ENCODE measurements at regions not wholly inside any gene's neighbourhood (a gene's known extent, or its start where the extent isn't known, plus 50 kb on each side); places are given as distances from the start of the nearest gene placed in this dataset.
A peak's percentile ranks its signal among the peaks of the same experiment; 100 is the strongest.

- no peak for TF ChIP-seq GATA2 (IDR thresholded peaks at IDR 0.05; ENCODE audit: low read depth, low read length)
- TF ChIP-seq GATA3 (IDR thresholded peaks at IDR 0.05; ENCODE audit: low read depth, low read length) = no peak
Observed at GRCh38 chr1:245099401-245099800, 55.4 kb upstream of the KIF26B start.

DNA sequence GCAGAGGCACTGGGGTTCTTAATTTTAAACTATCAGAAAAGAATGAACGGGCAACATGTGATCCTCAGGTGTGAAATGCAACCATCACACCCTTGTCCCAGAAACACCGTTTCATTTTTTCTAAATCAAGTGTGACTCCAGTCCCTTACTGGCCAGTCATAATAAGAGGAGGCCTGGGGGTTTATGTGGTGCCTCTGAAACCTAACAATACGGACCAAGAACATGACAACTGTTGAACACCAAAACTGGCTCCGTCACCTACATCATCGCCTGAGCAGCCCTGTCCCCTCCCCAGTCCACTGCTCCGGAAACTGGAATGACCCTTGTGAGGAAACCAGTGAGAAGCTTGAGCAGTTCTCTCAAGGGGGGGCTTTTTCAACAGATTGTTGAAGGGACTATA is 55.9 kb upstream of the KIF26B start:
- TF ChIP-seq GATA3 (IDR thresholded peaks at IDR 0.05; ENCODE audit: low read depth, low read length) (no peak), GATA2 (IDR thresholded peaks at IDR 0.05; ENCODE audit: low read depth, low read length) (no peak)

DNA sequence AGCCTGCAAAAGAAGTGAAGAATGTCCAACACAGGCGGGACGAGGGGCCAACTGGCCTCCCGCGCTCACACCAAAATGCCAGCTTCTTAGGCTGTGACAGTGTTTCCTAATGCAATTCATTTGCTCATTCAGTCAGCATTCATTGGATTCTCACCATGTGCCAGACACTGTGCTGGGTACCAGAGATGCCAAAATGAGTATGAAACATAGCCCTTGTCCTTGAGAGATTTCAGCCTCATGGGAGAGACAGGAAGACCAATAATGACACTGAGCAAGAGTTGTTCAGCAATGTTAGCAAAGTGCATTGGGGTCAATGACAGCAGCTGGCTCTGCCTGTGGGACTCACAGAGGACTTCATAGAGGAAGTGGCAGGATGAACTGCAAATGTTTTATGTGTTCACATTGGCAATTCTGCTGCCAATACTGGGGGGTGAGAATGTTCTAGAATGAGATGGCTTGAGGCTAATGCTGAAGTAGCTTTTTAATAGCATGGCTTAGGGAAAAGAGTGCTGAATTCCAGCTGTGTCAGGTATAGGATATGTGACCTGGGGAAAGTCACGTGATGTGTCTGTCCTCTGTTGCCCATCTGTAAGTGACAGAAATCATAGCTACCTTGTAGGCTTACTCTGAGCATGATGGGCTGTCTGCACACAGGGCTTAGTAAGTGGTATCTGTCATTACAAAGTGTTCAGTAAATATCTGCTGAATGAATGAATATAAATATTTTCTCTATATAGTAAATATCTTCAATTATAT is 58.3 kb upstream of the KIF26B start:
- TF ChIP-seq GATA2 (IDR thresholded peaks at IDR 0.05; ENCODE audit: low read depth, low read length) (no peak), GATA3 (IDR thresholded peaks at IDR 0.05; ENCODE audit: low read depth, low read length) (no peak)

DNA sequence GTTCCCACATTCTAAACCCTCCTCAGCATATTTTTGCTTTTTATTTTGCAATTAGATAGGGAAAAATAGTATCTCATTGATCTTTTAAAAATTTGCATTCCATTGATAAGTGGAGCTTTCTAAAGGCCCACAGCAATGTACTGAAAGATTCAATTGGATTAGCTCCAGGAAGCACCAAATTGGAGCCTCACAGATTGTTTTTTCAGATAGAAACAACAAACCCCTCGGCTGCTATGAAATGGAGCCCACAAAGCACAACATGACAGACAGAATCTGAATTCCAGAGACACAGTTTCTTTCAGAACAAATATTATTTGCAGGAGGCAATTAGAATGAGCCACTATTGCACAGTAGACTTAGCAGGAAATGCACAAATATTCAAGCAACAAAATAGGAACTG is 58.9 kb upstream of the KIF26B start:
- TF ChIP-seq GATA2 (IDR thresholded peaks at IDR 0.05; ENCODE audit: low read depth, low read length) = peak; percentile 90
- peak; percentile 90 for TF ChIP-seq GATA3 (IDR thresholded peaks at IDR 0.05; ENCODE audit: low read depth, low read length)

- no peak for TF ChIP-seq GATA3 (IDR thresholded peaks at IDR 0.05; ENCODE audit: low read depth, low read length)
- TF ChIP-seq GATA2 (IDR thresholded peaks at IDR 0.05; ENCODE audit: low read depth, low read length) = no peak
Observed at GRCh38 chr1:245094954-245095353, 59.8 kb upstream of the KIF26B start.

DNA sequence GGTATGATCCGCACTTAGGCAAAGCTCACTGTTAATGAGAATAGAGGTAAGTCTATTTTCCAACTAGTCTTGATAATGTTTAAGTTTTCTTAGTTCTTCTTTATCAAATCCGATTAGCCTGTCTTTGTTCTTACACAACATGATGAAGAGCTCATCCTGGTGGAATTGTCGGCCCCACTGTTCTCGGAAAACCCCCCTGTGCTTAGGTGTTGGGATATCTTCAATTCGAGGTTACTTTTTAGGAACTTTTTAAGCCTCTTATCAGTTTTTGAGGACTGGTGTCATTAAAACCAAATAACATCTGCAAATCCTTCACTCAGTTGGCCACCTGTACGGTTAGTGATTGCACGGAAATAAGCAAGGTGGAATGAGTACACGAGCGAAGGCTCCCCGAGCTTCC is 60.7 kb upstream of the KIF26B start:
- TF ChIP-seq GATA2 (IDR thresholded peaks at IDR 0.05; ENCODE audit: low read depth, low read length) (no peak), GATA3 (IDR thresholded peaks at IDR 0.05; ENCODE audit: low read depth, low read length) (no peak)

DNA sequence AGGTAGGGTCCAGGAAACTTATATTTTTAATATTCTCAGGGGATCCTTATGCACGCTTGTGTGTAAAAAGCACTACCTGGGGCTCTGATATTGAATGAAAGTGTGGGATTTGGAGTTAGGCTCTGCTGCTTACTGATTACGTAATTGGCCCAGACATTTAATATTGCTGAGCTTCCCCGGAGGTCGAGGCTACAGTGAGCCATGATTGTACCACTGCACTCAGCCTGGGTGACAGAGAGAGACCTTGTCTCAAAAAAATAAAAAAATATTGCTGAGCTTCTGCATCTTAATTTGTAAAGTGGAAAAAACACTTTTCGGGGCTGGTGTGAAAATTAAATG is 62.2 kb upstream of the KIF26B start:
- TF ChIP-seq GATA3 (IDR thresholded peaks at IDR 0.05; ENCODE audit: low read depth, low read length) (no peak), GATA2 (IDR thresholded peaks at IDR 0.05; ENCODE audit: low read depth, low read length) (no peak)

GRCh38 chr1:245091818-245092637 is 62.8 kb upstream of the KIF26B start:
- no peak for TF ChIP-seq GATA3 (IDR thresholded peaks at IDR 0.05; ENCODE audit: low read depth, low read length)
- no peak for TF ChIP-seq GATA2 (IDR thresholded peaks at IDR 0.05; ENCODE audit: low read depth, low read length)

DNA sequence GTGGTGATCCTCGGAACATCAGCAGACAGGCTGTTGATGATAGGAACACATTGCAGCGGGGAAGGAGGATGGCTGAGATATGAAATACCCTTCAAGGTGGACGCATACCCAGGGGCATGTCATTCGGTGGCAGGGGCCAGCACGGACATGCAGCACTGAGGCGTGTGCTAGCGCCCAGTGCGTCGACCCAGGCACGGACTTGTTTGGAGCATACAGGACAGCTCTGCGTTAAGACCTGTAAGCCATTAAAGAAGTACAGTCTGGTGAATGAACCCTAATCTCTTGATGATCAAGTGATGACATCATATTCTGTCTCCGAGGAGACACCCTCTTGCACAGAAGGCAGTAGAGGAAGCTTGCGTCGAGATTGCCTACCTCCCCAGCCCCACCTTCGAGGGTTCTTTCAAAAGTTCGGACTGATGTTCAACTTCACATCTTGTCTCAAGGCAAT is 63.6 kb upstream of the KIF26B start:
- TF ChIP-seq GATA2 (IDR thresholded peaks at IDR 0.05; ENCODE audit: low read depth, low read length) (no peak), GATA3 (IDR thresholded peaks at IDR 0.05; ENCODE audit: low read depth, low read length) (no peak)

DNA sequence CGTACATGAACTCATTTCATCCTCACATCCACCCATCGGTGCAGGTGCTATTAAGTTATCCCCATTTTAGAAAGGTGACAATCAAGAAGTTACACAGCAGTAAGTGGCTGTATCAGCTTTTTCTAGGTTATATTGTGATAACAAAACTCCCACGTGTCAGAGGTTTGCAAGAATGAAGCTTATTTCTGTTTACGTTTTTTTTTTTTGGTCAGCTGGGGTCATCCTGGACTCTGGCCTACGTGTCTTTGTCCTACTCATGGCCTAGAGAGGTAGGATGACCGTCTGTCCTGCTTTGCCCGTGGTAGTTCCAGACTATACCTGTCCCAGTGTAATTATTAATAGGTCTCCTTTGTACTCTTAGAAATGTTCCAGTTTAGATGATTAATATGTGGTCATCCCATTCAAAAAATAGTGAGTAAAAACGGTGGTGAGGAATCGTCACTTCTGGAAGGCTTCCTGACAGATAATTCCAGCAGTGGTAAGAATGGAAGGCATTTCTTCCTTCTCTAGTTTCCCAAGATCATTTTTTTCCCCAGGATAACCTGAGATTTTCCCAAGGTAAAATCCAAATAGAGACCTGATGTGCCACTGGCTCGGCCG is 64.2 kb upstream of the KIF26B start:
- TF ChIP-seq GATA3 (IDR thresholded peaks at IDR 0.05; ENCODE audit: low read depth, low read length) (no peak), GATA2 (IDR thresholded peaks at IDR 0.05; ENCODE audit: low read depth, low read length) (no peak)

GRCh38 chr1:245087723-245088122 is 67.1 kb upstream of the KIF26B start:
- TF ChIP-seq GATA3 (IDR thresholded peaks at IDR 0.05; ENCODE audit: low read depth, low read length) (no peak), GATA2 (IDR thresholded peaks at IDR 0.05; ENCODE audit: low read depth, low read length) (no peak)

DNA sequence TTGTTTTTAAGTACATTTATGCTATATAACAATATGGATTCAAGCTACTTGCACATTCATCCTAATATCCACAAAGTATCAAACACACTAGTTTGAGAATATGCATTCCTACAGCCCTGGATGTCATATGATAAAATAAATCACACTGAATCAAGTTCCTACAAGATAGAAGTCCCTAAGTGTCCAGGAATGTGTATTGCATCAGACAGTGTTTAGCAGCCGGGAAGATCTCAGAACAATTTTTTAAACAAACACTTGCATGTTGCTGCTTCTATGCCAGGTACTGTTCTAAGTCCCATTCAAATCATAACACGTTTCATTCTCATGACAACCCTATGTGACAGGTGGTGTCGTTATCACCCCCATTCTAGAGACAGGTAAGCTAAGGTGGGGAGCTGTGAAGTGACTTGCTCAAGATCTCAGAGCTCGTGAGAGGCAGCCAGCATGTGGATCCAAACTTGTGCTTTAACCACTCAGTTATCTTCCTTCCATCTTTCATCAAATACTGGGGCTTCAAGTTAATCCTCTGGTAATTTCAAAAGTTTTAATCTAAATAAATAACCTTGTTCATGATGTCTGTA is 68.3 kb upstream of the KIF26B start:
- TF ChIP-seq GATA3 (IDR thresholded peaks at IDR 0.05; ENCODE audit: low read depth, low read length) (no peak), GATA2 (IDR thresholded peaks at IDR 0.05; ENCODE audit: low read depth, low read length) (no peak)

- TF ChIP-seq GATA2 (IDR thresholded peaks at IDR 0.05; ENCODE audit: low read depth, low read length) (no peak), GATA3 (IDR thresholded peaks at IDR 0.05; ENCODE audit: low read depth, low read length) (no peak)
Observed at GRCh38 chr1:245085508-245086095, 69.2 kb upstream of the KIF26B start.

- no peak for TF ChIP-seq GATA3 (IDR thresholded peaks at IDR 0.05; ENCODE audit: low read depth, low read length)
- no peak for TF ChIP-seq GATA2 (IDR thresholded peaks at IDR 0.05; ENCODE audit: low read depth, low read length)
Observed at GRCh38 chr1:245084551-245084950, 70.2 kb upstream of the KIF26B start.
